Small intestine (tissue), 7 donors: ENCODE measurements at regions not wholly inside any gene's neighbourhood (a gene's known extent, or its start where the extent isn't known, plus 50 kb on each side); places are given as distances from the start of the nearest gene placed in this dataset.

Experiments
- DNase-seq, 2 donors: peaks; one replicate each; pipeline versions ENCODE4 v3.0.0 to v3.0.0-alpha.2; 2013
- FAIRE-seq: peaks from 2 replicates; lab custom pipeline; 2012; peaks lifted over from hg19 to GRCh38; lab: Jason Lieb, UNC
- H3K27ac ChIP-seq, 3 donors: one replicate each; pipeline ENCODE4 v1.5.1; 2013; ENCODE audit warnings: low read length in 2 of 3, mild to moderate bottlenecking in 2 of 3, control low read depth in 1 of 3, inconsistent platforms in 1 of 3, low read depth in 1 of 3, moderate library complexity in 1 of 3
- H3K27me3 ChIP-seq, 3 donors: one replicate each; pipeline ENCODE4 v1.6.1; 2013; ENCODE audit warnings: low read length in 3 of 3, inconsistent platforms in 1 of 3; ENCODE audit not compliant: control insufficient read depth in 3 of 3, insufficient read depth in 3 of 3
- H3K36me3 ChIP-seq, 3 donors: one replicate each; pipeline ENCODE4 v1.6.1; 2013; ENCODE audit warnings: low read length in 3 of 3, inconsistent platforms in 1 of 3, low read depth in 1 of 3, mild to moderate bottlenecking in 1 of 3, moderate library complexity in 1 of 3; ENCODE audit not compliant: control insufficient read depth in 3 of 3, insufficient read depth in 2 of 3
- H3K4me1 ChIP-seq, 3 donors: one replicate each; pipeline ENCODE4 v1.6.1; 2013; ENCODE audit warnings: low read length in 2 of 3, inconsistent platforms in 1 of 3, low read depth in 1 of 3, mild to moderate bottlenecking in 1 of 3, moderate library complexity in 1 of 3; ENCODE audit not compliant: control insufficient read depth in 3 of 3, insufficient read depth in 2 of 3
- H3K4me3 ChIP-seq, 3 donors: one replicate each; pipeline ENCODE4 v1.5.1; 2013; ENCODE audit warnings: low read length in 3 of 3, control low read depth in 1 of 3, inconsistent platforms in 1 of 3, low read depth in 1 of 3, mild to moderate bottlenecking in 1 of 3, moderate library complexity in 1 of 3
- H3K9me3 ChIP-seq, 2 donors: one replicate each; pipeline ENCODE4 v1.6.1; 2013; ENCODE audit warnings: low read depth in 1 of 2, low read length in 1 of 2; ENCODE audit not compliant: control insufficient read depth in 2 of 2, insufficient read depth in 1 of 2
- WGBS, 3 donors: extraction: QIAGEN DNeasy Blood & Tissue Kit; methylation state at CpG; one replicate each; pipeline ENCODE4 v1.1.7; 2013; 5-methylcytosine and 5-hydroxymethylcytosine counted together
- donor health status: healthy with polysubstance abuse.
- donor health status: control.
- donor health status: control.
- donor health status: Bipolar disorder and iron deficiency.
- donor health status: healthy.

DNA sequence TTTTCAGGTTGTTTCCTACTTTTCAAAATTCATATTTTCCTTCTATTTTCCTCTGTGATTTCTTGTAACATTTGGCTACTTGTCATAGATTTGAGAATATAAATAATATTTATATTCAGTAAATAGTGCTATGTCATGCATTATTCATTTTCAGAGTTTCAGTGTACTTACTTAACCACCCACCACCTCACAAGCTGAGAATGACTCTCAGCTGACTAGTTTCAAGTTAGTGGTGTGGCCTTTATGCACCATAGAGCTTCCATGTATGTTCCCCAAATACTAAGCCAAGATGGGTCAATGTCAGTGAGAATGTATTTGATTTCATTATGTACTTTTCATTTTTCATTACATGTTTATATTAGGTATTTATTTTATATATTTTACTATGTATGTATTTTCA is 56.9 kb upstream of the RGS1 start:
- FAIRE-seq (no peak), DNase-seq (no peak)
- H3K9me3 ChIP-seq: no peaks in the 10 kb centered on the region
- no peaks in the 10 kb centered on the region for H3K4me1 ChIP-seq
- H3K36me3 ChIP-seq: no peaks in the 10 kb centered on the region
- H3K27ac ChIP-seq: no peak overlapping the region
- H3K4me3 ChIP-seq: no peak overlapping the region
- H3K27me3 ChIP-seq: no peaks in the 10 kb centered on the region

DNA sequence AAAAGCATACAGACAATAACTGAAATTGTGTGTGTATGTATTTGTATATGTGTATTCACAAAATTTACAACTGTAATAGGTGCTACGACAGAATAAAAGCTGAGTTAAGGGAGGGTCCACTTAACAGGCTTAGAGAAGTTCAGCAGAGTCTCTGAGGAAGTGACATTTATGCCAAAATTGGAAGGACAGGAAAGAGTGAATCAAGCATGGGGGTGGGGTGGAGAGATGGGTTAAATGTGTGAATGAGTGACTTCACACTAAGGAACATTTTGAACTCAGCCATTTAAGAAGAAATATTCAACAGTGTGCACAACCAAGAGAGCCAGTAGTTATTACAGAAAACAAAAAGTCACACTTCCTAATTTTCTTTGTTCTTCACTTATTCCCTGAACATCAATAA is 53.8 kb upstream of the RGS1 start:
- Histone ChIP-seq H3K27me3 (no peaks in the 10 kb centered on the region), H3K27ac (no peak overlapping the region), H3K36me3 (no peaks in the 10 kb centered on the region), H3K4me3 (no peak overlapping the region), H3K9me3 (no peaks in the 10 kb centered on the region), H3K4me1 (no peaks in the 10 kb centered on the region)
- 51 to 79% (median 55%) methylated on average over 1 of the region's 1 CpG for WGBS, 3 donors
- FAIRE-seq (no peak), DNase-seq (peak in 1 of 2 donors; percentile 22)

DNA sequence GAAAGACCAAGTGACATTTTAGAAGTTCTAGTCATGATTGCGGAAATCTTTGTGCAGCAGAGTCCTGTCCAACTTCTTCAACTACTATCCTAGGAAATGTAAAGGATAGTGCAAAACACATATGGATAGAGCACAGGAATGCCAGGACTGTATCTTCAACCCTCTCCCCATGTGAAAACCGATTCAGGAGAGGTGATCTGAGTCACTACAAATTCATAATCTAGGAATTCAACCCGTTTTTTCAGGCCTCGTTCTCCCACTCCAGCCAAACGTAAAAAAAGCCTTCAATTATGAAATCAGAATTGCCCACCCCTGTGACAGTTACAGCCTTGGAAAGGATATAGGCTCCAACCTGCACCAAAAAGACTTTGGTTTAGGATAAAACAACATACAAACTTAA is 52.9 kb upstream of the RGS1 start:
- H3K27ac ChIP-seq: no peak overlapping the region
- H3K9me3 ChIP-seq: no peaks in the 10 kb centered on the region
- H3K4me1 ChIP-seq: no peaks in the 10 kb centered on the region
- FAIRE-seq (no peak), DNase-seq (no peak)
- WGBS, 3 donors: 75 to 94% (median 87%) methylated on average over 5 of the region's 5 CpGs
- H3K27me3 ChIP-seq: no peaks in the 10 kb centered on the region
- H3K4me3 ChIP-seq: no peak overlapping the region
- no peaks in the 10 kb centered on the region for H3K36me3 ChIP-seq

GRCh38 chr1:192524223-192524622 is 51.4 kb upstream of the RGS1 start:
- H3K27ac ChIP-seq: no peak overlapping the region
- no peak overlapping the region for H3K4me3 ChIP-seq
- 14 to 38% (median 34%) methylated on average over 1 of the region's 1 CpG for WGBS, 3 donors
- H3K36me3 ChIP-seq: no peaks in the 10 kb centered on the region
- DNase-seq (no peak), FAIRE-seq (no peak)
- H3K4me1 ChIP-seq: no peaks in the 10 kb centered on the region
- no peaks in the 10 kb centered on the region for H3K27me3 ChIP-seq
- H3K9me3 ChIP-seq: no peaks in the 10 kb centered on the region
